ENCODE measurements at regions not wholly inside any gene's neighbourhood (a gene's known extent, or its start where the extent isn't known, plus 50 kb on each side); places are given as distances from the start of the nearest gene placed in this dataset.

DNA sequence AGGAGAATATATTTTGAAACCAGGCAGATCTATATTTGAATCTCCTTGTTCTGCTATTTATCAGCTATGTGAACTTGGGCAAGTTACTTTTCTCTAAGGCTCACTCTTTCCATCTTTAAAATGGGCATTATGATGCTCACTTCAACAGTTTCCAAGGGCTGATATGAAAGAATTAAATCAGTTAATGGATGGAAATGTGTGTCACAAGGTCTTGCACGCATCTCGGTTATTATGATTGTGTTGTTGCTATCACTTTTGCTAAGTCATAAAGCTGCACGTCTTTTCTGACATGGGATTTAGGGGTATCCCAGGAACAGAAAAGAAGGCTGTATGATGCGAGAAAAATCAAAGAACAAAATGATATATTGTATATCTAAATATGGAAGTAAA, 721.5 kb upstream of the TBX3 start:
- no peak for DNase-seq

GRCh38 chr12:115404761-115405470, 720.9 kb upstream of the TBX3 start:
- no peak for DNase-seq

GRCh38 chr12:115403689-115404088, 719.7 kb upstream of the TBX3 start:
- DNase-seq: no peak

- no peak for DNase-seq
Measured at GRCh38 chr12:115403253-115403652, 719.3 kb upstream of the TBX3 start.

- DNase-seq: no peak
Measured at GRCh38 chr12:115402443-115403180, 718.6 kb upstream of the TBX3 start.

GRCh38 chr12:115401761-115402160, 717.8 kb upstream of the TBX3 start:
- no peak for DNase-seq

DNA sequence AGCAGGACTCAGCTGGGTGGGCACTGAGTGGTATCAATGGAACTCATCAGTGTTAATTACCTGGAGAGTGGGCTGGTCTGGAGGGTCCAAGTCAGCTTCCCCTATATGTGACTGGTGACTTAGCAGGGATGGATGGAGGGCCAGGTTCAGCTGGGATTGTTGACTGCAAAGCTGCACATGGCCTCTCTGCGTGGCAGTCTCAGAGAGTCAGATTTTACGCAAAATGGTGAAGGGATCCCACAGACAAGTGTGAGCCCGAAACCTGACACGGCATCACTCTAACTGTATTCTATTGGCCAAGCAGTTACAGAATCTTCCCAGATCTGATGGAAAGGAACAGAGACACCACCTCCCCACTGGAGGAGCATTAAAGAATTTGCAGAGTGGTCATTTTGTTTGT, 716.0 kb upstream of the TBX3 start:
- DNase-seq: no peak

DNA sequence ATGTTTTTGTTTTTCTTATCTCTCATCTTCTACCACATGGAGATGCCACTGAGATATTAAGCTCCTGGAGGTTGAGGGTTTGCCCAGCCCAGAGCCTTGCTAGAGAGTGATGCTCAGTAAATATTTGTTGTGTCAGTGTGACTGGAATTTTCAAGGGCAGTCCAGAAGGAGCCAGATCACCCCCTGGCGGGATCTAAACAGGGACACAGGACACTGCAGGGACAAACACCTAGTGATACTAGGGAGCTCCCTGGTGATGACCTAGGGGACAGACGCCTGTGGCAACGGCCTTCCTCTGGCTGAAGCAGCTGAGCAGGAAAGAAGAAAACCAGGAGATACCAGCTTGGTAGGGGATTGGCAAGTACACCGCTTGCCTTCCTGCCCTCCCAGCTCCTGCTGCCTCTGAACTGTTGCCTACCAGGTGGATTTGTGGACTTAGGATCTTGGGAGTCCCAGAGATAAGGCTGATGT, 714.4 kb upstream of the TBX3 start:
- DNase-seq: no peak

DNA sequence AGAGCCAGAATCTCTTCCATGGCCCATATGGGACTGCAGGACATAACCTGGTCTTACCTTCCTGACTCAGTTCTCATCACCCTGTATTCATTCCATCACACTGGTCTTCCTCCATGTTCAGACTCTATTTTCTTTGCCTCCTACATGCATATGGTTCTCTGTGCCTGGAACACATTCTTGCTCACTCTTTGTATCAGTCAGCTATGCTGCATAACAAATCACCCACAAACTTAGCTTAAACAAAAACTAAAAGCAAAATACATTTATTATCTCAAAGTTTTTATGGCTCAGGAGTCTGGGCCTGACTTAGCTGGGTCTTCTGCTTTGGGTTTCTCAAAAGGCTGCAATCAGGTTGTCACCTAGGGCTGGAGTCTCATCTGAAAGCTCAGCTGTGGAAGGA, 712.6 kb upstream of the TBX3 start:
- no peak for DNase-seq

- DNase-seq: no peak
Measured at GRCh38 chr12:115394496-115395220, 710.7 kb upstream of the TBX3 start.

DNA sequence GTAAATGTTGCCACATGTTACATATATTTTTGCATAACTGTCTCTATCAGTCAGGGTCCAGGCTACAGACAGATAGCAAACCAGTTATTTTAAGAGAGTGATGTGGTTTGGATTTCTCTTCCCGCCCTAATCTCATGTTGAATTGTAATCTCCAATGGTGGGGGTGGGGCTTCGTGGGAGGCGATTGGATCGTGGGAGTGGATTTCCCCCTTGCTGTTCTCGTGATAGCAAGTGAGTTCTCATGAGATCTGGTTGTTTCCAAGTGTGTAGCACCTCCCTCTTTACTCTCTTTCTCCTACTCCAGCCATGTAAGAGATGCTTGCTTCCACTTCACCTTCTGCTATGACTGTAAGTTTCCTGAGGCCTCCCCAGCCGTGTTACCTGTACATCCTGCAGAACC, 704.2 kb upstream of the TBX3 start:
- DNase-seq: no peak

- DNase-seq: no peak
Measured at GRCh38 chr12:115387467-115387901, 703.5 kb upstream of the TBX3 start.

DNA sequence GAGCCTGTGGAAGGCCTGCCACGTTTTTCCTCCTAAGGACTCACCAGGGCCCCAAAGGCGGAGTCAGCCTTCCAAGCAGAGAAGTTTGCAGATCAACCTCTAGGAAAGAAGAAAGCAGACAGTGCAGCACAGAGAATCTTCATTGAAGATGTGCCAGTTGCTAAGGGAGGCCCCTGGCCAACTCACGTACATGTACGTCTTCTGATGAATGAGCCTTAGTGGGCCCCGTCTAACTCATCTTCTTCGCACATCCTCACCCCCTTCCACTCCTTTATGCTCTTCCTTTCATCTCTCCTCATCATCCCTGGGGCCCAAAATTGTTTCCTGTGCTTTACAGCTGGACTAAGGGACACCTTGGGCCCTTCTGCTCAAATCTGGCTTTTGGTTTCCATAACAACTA, 703.0 kb upstream of the TBX3 start:
- DNase-seq: no peak

- DNase-seq: no peak
Measured at GRCh38 chr12:115385141-115385540, 701.2 kb upstream of the TBX3 start.

- no peak for DNase-seq
Measured at GRCh38 chr12:115384391-115384790, 700.4 kb upstream of the TBX3 start.

DNA sequence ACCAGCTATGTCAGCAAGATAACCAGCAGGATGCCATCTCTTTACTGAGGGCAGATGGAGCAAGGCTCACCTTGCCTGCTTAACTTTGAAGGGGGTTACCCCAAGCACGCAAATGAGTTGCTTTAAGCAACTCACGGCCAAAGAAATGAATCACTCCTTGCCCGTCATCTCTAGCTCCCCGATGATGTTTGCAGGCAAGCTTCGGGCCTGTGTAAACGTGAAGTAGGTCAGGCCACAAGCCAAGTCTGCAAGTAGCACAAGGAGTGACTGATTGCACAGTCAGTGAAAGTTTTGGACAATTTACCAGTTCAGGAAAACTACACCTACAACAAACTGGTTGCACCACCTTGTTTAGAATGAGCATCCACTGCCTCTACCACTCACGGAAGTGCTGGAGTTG, 699.7 kb upstream of the TBX3 start:
- no peak for DNase-seq

GRCh38 chr12:115382681-115383080, 698.7 kb upstream of the TBX3 start:
- no peak for DNase-seq

DNA sequence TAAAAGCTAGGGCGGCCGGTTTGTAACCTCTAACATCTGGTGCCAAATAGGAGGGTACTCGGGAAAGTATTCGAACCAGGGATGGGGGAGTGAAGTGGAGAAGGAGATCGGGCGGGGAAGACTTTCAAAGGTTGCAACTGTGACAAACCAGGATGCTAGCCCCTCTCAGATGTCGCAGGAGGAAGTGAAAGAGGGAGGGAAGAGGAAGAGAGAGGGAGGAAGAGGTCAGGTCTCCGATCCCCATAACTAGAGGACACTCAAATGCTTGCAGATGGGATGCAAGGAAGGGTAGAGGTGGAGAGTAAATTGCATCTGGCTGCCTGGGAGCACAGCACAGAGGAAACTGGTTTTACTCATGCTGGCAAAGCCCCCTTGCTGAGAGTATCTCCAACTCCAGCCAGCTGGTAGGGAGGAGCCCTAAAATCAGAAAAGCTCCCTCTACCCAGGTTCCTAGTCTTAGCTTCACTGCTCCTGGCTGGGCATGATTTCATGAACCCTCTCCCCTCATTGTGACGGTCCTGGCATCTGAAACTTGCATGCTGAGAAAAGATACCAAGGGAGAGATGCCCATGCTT, 696.7 kb upstream of the TBX3 start:
- no peak for DNase-seq

GRCh38 chr12:115378291-115378690, 694.3 kb upstream of the TBX3 start:
- DNase-seq: no peak

DNA sequence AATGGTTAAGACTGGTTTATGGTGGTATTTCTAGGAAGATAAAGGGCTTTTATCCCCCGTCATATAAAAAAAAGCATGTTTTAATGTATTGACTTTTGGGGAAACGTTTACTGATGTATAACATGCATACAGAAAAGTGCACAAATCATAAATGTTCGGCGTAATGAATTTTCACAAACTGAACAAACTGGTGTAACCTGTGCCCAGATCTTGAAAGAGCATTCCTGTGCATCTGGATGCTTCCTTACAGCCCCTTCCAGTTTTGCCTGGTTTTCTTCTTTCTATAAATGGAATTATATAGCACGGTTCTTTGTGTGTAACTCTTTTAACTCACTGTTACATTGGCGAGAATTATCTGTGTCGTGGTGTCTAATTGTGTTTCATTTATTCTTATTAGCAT, 693.8 kb upstream of the TBX3 start:
- no peak for DNase-seq

DNA sequence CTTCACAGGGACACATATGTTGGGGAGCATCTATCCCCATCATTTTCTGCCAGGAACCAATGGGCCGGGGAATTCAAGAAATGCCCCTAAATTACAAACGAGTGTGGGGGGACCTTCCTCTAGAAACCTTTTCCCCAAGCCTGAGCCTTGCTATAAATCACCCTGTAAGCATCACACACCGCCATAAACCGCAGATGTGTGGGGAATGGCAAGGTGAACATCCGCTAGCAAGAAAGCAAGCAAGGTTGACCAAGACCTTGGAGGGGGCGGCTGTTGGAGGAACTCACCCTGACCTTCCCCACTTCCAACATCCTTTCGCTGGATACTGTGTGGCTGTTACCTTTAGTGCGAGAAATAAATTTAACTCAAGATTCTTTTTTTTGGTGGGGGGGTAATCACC, 693.3 kb upstream of the TBX3 start:
- no peak for DNase-seq
